ENCODE measurements at regions not wholly inside any gene's neighbourhood (a gene's known extent, or its start where the extent isn't known, plus 50 kb on each side); places are given as distances from the start of the nearest gene placed in this dataset.

GRCh38 chr5:73274881-73275663 lies 102.1 kb downstream of the TMEM174 start:
- intact Hi-C loops (cut with DNase I; ENCODE audit: low total_unique reads), result no loop called here
- DNase-seq (ENCODE audit: low spot score in 2 of 2), result peak in 1 of 2 donors; percentile 89
- WGBS, 2 donors, result 38 to 46% methylated on average over 15 of the region's 15 CpGs
- no peak overlapping the region for H3K4me3 ChIP-seq (ENCODE audit: low read depth, poor library complexity, severe bottlenecking)
- TF ChIP-seq POLR2A (IDR thresholded peaks at IDR 0.05), result no peak
- no peak for TF ChIP-seq CTCF (IDR thresholded peaks at IDR 0.05)

- H3K4me3 ChIP-seq (ENCODE audit: low read depth, poor library complexity, severe bottlenecking), result no peak overlapping the region
- TF ChIP-seq POLR2A (IDR thresholded peaks at IDR 0.05) (no peak), CTCF (IDR thresholded peaks at IDR 0.05) (no peak)
- DNase-seq (ENCODE audit: low spot score in 2 of 2), result no peak
- intact Hi-C loops (cut with DNase I; ENCODE audit: low total_unique reads), result no loop called here
- 47 to 67% methylated on average over 3 of the region's 3 CpGs for WGBS, 2 donors
Measured at GRCh38 chr5:73274121-73274520, 101.1 kb downstream of the TMEM174 start.

GRCh38 chr5:73273379-73274050 lies 100.5 kb downstream of the TMEM174 start:
- TF ChIP-seq CTCF (IDR thresholded peaks at IDR 0.05) (no peak), POLR2A (IDR thresholded peaks at IDR 0.05) (no peak)
- 35 to 42% methylated on average over 6 of the region's 6 CpGs for WGBS, 2 donors
- H3K4me3 ChIP-seq (ENCODE audit: low read depth, poor library complexity, severe bottlenecking), result no peak overlapping the region
- no peak for DNase-seq (ENCODE audit: low spot score in 2 of 2)
- intact Hi-C loops (cut with DNase I; ENCODE audit: low total_unique reads), result no loop called here

- no peak overlapping the region for H3K4me3 ChIP-seq (ENCODE audit: low read depth, poor library complexity, severe bottlenecking)
- TF ChIP-seq POLR2A (IDR thresholded peaks at IDR 0.05) (no peak), CTCF (IDR thresholded peaks at IDR 0.05) (no peak)
- DNase-seq (ENCODE audit: low spot score in 2 of 2), result no peak
- intact Hi-C loops (cut with DNase I; ENCODE audit: low total_unique reads), result no loop called here
Measured at GRCh38 chr5:73272351-73272750, 99.4 kb downstream of the TMEM174 start.

GRCh38 chr5:73268826-73269225 lies 95.8 kb downstream of the TMEM174 start:
- 60 to 67% methylated on average over 2 of the region's 2 CpGs for WGBS, 2 donors
- no peak for DNase-seq (ENCODE audit: low spot score in 2 of 2)
- intact Hi-C loops (cut with DNase I; ENCODE audit: low total_unique reads), result no loop called here
- TF ChIP-seq CTCF (IDR thresholded peaks at IDR 0.05) (no peak), POLR2A (IDR thresholded peaks at IDR 0.05) (no peak)
- H3K4me3 ChIP-seq (ENCODE audit: low read depth, poor library complexity, severe bottlenecking), result no peak overlapping the region
